ENCODE measurements at regions not wholly inside any gene's neighbourhood (a gene's known extent, or its start where the extent isn't known, plus 50 kb on each side); places are given as distances from the start of the nearest gene placed in this dataset.

- TF ChIP-seq POLR2A (IDR thresholded peaks at IDR 0.05) (no peak), CTCF (IDR thresholded peaks at IDR 0.05) (no peak), POLR2AphosphoS5 (IDR thresholded peaks at IDR 0.05) (no peak), EP300 (IDR thresholded peaks at IDR 0.05) (no peak)
Measured at GRCh38 chr3:61444782-61445181, 116.6 kb upstream of the PTPRG start.

Data from gastroesophageal sphincter (tissue), 3 donors.